Activated B cell treated with CpG ODN at 0.5 μM for 24 hours (primary cell): ENCODE measurements at regions not wholly inside any gene's neighbourhood (a gene's known extent, or its start where the extent isn't known, plus 50 kb on each side); places are given as distances from the start of the nearest gene placed in this dataset.

ENCODE experiments used
- ATAC-seq: fragments of 200-7000 bp; cut with Tn5 transposase; one replicate; pipeline ENCODE4 v1.10.0; 2021; ENCODE audit warnings: low read depth, mild to moderate bottlenecking, moderate library complexity
- CTCF ChIA-PET: fragments of 350-600 bp; sonication (Branson Sonifier 250); formaldehyde crosslinking; loops from one replicate; lab custom pipeline; 2021; ENCODE audit warnings: antibody characterized with exemption; lab: Charles Lee
- POLR2A ChIA-PET: fragments of 350-600 bp; sonication (Branson Sonifier 250); formaldehyde crosslinking; loops from one replicate; lab custom pipeline; 2021; ENCODE audit warnings: antibody characterized with exemption; lab: Charles Lee
- DNase-seq: peaks from one replicate; pipeline ENCODE4 v3.0.0; 2022
- H3K27ac Mint-ChIP-seq: one replicate; pipeline ENCODE4 v1.8.0; 2020; ENCODE audit warnings: mixed read lengths
- H3K27me3 Mint-ChIP-seq: one replicate; pipeline ENCODE4 v1.8.0; 2021; ENCODE audit warnings: mixed read lengths
- H3K36me3 Mint-ChIP-seq: one replicate; pipeline ENCODE4 v1.8.0; 2021; ENCODE audit warnings: low read depth, mixed read lengths
- H3K4me1 Mint-ChIP-seq: one replicate; pipeline ENCODE4 v1.8.0; 2021; ENCODE audit warnings: mixed read lengths
- H3K4me3 Mint-ChIP-seq: one replicate; pipeline ENCODE4 v1.8.0; 2020; ENCODE audit warnings: mild to moderate bottlenecking, mixed read lengths
- H3K9me3 Mint-ChIP-seq: one replicate; pipeline ENCODE4 v1.8.0; 2020; ENCODE audit warnings: mixed read lengths
- intact Hi-C: fragments of 100-400 bp; cut with micrococcal nuclease; formaldehyde crosslinking; loops from one replicate; pipeline ENCODE4 v1.15.1; 2024
- TF ChIP-seq, protein P1 (sequence below): fragments of 200-600 bp; IDR thresholded peaks from one replicate; pipeline ENCODE4 v1.8.0; 2022; ENCODE audit warnings: antibody characterized with exemption, mild to moderate bottlenecking

DNA sequence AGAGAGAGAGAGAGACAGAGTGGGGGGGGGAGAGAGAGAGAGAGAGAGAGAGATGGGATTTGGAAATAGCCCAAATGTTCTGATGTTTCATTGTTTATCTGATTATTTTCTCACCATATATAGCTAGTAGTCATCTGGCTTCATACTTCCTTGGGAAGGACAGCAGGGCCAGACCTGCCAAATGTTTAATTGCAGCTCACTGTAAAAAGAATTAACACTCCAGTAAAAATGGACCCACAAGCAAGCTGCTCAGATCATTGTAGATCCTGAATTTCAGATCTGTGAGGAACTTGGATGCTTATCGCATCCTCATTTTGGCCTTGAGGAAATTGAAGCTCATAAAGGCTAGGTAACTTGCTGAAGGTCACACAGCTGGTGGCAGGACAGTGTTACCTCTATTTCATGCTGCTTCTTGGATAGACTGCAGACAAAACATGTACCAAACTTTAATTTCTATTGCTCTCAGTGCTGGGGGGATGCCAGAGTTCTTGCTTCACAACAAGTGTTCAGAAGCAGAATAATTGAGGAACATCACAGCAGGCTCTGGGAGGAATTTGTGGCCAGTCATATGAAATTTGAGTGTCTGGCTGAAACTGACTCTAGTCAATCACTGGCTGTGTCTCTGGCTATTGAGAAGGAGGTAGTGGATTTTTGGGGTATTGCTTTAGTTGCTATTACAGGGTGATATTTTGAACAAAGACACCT, 223.5 kb downstream of the PIK3C3 start:
- TF ChIP-seq, protein P1, sequence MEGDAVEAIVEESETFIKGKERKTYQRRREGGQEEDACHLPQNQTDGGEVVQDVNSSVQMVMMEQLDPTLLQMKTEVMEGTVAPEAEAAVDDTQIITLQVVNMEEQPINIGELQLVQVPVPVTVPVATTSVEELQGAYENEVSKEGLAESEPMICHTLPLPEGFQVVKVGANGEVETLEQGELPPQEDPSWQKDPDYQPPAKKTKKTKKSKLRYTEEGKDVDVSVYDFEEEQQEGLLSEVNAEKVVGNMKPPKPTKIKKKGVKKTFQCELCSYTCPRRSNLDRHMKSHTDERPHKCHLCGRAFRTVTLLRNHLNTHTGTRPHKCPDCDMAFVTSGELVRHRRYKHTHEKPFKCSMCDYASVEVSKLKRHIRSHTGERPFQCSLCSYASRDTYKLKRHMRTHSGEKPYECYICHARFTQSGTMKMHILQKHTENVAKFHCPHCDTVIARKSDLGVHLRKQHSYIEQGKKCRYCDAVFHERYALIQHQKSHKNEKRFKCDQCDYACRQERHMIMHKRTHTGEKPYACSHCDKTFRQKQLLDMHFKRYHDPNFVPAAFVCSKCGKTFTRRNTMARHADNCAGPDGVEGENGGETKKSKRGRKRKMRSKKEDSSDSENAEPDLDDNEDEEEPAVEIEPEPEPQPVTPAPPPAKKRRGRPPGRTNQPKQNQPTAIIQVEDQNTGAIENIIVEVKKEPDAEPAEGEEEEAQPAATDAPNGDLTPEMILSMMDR: no peak
- intact Hi-C loops: no loop called here

DNA sequence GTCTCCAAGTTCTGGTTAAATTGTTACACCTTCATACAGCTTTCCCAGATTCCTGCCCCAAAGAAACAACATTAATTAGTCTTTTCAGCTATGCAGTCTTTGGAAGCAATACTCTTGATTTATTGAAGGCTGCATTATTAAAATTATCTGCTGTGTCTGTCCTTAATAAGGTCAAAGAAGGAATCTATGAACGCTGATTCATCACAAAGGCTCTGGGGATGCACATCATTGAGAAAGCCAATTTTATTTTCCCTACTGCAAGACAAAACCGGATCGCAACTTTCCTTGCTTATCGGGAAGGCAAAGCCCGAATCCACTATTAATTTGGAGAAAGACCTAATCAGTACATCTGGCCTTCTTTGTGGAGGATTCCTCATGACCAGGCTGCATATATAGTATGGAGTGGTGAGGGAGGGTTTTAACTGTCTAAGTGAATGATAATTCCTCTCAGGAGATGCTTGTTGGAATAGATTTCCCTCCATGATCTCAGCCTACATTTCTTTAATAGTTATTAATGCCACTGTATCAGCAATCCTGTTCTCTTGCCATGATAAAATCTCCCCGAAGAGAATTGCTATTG, 224.6 kb downstream of the PIK3C3 start:
- Mint-ChIP-seq H3K27me3 (no peaks in the 10 kb centered on the region), H3K4me1 (no peaks in the 10 kb centered on the region), H3K36me3 (no peaks in the 10 kb centered on the region), H3K9me3 (no peaks in the 10 kb centered on the region), H3K27ac (no peak overlapping the region), H3K4me3 (no peak overlapping the region)
- ChIA-PET CTCF (no interaction called here), POLR2A (no interaction called here)
- ATAC-seq: no peak
- TF ChIP-seq, protein P1: no peak
- no peak for DNase-seq
- intact Hi-C loops: no loop called here

More for the DNA sequence above, 223.5 kb downstream of the PIK3C3 start:
- no peak for DNase-seq
- Mint-ChIP-seq H3K4me3 (no peak overlapping the region), H3K36me3 (no peaks in the 10 kb centered on the region), H3K27ac (no peak overlapping the region), H3K27me3 (no peaks in the 10 kb centered on the region), H3K9me3 (no peaks in the 10 kb centered on the region), H3K4me1 (no peaks in the 10 kb centered on the region)
- ATAC-seq: no peak
- CTCF ChIA-PET: no interaction called here
- POLR2A ChIA-PET: no interaction called here

DNA sequence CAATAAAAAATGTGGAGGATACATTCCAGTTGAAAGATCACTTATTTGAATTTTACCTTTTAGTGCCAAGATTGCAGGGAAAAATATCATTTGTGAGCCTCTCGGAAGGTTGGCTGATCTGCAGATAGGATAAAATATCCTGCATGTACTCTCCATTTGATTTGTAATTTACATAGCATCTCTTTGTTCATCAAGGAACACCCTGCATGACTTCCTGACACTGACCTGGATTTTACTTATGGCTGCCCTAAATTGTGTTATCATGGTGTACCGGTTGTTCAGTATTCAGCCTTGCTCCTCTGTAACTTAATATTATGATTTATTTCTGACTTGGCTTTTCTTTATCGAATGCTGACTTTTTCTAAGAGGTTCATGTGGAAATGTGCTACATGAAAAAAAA, 226.4 kb downstream of the PIK3C3 start:
- no peak overlapping the region for H3K4me3 Mint-ChIP-seq
- H3K27me3 Mint-ChIP-seq: no peaks in the 10 kb centered on the region
- ChIA-PET CTCF (no interaction called here), POLR2A (no interaction called here)
- no peaks in the 10 kb centered on the region for H3K9me3 Mint-ChIP-seq
- no peaks in the 10 kb centered on the region for H3K4me1 Mint-ChIP-seq
- ATAC-seq (no peak), DNase-seq (no peak)
- TF ChIP-seq, protein P1: no peak
- intact Hi-C loops: no loop called here
- H3K27ac Mint-ChIP-seq: no peak overlapping the region
- no peaks in the 10 kb centered on the region for H3K36me3 Mint-ChIP-seq

DNA sequence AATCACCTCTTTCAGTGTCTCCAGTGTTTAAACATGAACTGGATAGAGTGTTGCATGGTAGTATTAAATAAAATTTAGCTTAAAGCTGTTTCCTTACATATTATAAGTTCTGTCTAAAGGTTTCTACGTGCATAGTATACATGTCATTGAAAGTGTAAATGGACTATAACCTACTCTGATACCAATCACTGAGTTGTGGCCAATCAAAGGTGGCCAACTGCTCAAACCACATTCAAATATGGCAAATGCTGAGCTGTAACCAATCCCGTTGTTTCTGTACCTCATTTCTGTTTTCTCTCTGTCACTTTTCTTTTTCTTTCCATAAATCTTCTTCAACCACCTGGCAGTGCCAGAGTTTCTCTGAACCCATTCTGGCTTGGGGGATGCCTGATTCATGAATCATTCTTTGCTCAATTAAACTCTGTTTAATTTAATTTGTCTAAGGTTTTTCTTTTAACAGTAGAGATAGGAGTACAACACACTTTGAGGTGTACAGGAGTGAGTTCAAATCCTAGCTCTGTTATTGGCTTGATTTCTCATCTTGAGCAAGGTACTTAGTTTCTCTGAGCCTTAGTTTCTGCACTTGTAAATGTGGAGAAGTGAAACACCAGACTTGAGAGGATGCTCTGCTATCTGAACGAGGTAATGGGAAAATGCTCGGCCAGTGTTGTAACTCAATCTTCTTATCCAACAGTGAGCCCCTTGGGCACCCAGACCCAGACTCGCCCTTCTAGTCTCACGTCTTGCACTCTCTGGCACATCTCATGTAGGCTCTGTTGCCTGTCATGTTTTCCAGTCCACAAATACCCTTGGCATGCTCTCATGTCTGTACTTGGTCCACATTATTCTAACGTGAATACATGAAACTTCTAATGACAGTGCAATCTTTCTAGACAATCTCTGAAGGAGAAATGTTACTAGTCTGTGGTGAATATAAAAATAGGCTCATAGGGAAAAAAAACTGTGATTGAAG, 228.0 kb downstream of the PIK3C3 start:
- Mint-ChIP-seq H3K4me3 (no peak overlapping the region), H3K27ac (no peak overlapping the region), H3K9me3 (no peaks in the 10 kb centered on the region), H3K27me3 (no peaks in the 10 kb centered on the region), H3K36me3 (no peaks in the 10 kb centered on the region), H3K4me1 (no peaks in the 10 kb centered on the region)
- POLR2A ChIA-PET: no interaction called here
- CTCF ChIA-PET: no interaction called here
- DNase-seq (no peak), ATAC-seq (no peak)
- intact Hi-C loops: no loop called here
- TF ChIP-seq, protein P1: no peak

DNA sequence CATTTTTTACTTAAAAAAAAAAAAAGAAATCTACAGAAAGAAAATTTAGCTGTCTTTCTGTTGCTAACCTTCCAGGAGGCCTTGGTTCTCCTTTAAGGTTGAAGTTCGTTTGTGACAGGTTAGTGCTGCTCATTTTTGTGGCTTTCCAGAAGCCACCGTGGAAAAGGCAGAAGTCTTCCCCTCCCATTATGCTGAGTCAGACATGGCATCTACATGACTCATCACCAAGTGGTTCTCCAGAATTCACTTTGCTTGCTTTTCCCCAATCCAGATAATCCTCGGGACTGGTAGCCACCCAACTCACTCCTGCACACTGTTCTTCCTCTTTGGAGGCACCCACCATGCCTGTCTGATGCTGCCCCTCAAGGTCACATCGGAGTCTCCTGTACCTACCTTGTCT, 228.7 kb downstream of the PIK3C3 start:
- Mint-ChIP-seq H3K4me3 (no peak overlapping the region), H3K27me3 (no peaks in the 10 kb centered on the region), H3K4me1 (no peaks in the 10 kb centered on the region), H3K27ac (no peak overlapping the region), H3K9me3 (no peaks in the 10 kb centered on the region), H3K36me3 (no peaks in the 10 kb centered on the region)
- ChIA-PET POLR2A (no interaction called here), CTCF (no interaction called here)
- intact Hi-C loops: no loop called here
- TF ChIP-seq, protein P1: no peak
- no peak for ATAC-seq
- DNase-seq: no peak
